HK-2 (cell line): ENCODE measurements at regions not wholly inside any gene's neighbourhood (a gene's known extent, or its start where the extent isn't known, plus 50 kb on each side); places are given as distances from the start of the nearest gene placed in this dataset.

Source experiments
- DNase-seq: peaks from one replicate; pipeline ENCODE4 v3.0.0-alpha.2; 2018; ENCODE audit not compliant: unreplicated experiment

DNA sequence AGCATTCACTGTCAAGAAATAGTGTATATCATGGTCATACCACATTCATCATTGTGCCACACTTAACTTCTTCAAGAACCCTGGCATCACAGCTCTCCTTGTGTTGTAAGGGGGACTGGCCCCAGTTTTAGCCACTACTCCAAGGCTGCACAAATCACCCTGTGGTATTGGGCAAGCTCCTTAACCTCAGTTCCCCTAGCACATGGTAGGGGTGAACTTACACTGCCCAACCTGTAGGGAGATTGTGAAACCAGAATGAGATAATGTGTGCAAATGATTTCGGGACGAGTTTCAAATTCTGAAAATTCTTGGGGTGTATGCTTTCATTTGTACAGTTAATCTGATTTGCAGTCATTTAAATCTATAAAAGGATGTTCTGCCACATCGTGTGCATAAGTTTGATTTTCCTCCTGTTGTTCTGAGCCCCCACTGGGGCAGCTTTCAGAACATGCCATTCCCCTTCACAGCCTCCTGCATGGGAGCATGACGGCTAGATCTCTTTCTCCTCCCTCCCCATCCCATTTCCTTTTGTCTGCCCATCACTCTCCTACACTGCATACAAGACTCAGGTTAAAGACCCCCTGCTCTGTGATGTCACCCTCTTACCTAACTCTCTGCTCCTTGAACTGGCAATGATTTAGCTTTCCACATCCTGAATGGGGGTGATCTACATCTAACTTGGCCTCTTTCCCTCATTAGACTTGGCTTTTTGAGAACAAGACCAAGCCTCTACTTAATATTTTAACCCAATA, 290.3 kb downstream of the CHRM3 start:
- DNase-seq, result no peak

GRCh38 chr1:239677362-239677761, 291.0 kb downstream of the CHRM3 start:
- no peak for DNase-seq

- DNase-seq, result no peak
These were observed 291.8 kb downstream of the CHRM3 start for GRCh38 chr1:239678181-239678580.

DNA sequence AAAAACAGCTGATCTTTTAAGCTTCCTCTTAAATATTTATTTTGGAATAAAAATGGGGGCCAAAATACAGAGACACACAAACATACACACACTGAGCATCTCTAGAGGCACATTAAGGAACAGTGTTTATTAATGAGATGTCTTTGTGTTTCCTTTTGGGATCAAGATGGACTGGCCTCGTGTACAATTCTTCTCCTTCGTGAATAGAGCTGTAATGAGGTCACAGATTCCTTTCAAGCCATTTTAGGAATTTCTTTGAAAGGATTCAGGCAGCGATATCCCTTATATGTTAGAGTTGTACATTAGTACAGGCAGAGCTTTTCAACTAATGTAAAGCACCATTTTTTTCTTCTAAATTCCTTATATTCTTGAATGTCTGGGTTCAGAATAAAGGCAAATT, 295.7 kb downstream of the CHRM3 start:
- DNase-seq, result no peak

DNA sequence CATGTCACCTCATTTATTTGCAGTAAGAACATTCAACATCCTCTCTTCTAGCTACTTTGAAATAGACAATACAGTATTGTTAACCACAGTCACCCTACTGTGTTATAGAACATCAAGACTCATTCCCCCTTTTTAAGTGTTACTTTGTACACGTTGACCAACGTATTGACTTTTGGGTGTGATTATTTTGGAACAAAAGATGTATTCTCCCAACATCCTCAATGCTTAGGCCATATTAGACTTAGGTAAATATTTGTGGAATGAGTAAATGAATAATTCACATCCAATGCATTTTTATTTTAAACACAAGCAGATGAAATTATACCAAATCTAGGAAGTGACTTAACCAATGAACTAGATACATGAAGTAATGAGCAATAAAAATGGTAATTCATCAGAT, 296.6 kb downstream of the CHRM3 start:
- no peak for DNase-seq

GRCh38 chr1:239686386-239686785, 300.0 kb downstream of the CHRM3 start:
- DNase-seq, result no peak

DNA sequence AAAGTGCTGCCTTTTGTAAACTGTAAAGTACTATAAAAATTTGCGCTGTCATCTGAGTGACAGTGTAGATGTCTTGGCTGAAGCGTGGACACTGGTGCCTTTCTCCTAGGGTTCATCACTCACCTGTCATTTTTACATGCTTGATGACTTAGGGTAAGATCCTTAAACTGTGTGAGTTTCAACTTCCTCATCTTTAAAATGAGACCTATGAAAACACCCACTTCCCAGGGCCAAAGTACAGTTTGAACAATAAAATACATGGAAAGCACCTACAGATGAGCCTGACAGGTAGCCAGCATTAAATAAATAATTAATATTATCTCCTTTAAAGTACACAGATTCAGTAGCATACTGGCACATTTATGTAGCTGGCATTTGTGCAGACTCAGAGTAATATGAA, 309.9 kb downstream of the CHRM3 start:
- no peak for DNase-seq

DNA sequence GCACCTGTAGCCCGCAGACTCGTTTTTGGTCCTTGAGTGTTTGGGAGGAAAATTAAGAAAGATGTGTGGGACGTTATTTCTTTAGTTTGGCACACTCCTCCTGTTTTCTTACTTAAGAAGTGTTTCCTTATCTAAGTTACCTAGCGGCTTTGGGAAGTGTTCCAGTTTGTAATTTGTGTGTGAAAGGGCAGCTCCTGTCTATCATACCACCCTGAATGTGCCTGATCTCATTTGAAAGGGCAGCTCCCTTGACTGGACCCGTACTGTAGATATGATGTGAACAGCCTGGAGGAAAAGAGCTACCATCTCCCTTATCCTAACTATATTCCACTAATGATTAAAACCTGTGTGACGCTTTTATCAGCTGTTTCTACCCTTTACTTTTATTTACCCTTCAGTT, 314.3 kb downstream of the CHRM3 start:
- no peak for DNase-seq

GRCh38 chr1:239703075-239703474, 316.7 kb downstream of the CHRM3 start:
- no peak for DNase-seq

DNA sequence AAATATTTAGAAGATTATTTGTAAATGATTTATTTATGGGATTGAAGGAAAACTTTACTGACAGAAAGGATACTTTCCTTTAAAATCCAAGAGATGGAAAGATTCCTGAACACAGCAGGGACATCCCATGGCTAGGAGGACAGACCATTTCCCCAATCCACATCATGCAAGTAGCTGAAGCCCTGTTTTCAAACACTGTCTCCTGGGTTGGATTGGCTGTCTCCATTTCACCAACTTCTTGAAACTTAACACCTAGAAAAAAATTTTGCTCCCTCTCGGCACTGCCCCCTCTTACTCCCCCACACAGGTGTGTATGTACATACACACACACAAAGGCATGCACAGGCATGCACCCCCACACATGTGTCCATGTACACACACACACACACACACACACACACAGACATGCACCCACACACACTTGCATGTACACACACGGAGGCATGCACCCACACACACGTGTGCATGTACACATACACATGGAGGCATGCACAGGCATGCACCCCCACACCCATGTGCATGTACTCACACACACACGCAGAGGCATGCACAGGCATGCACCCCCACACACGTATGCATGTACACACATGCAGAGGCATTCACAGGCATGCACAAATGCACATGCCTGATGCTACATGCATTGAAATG, 320.0 kb downstream of the CHRM3 start:
- no peak for DNase-seq

DNA sequence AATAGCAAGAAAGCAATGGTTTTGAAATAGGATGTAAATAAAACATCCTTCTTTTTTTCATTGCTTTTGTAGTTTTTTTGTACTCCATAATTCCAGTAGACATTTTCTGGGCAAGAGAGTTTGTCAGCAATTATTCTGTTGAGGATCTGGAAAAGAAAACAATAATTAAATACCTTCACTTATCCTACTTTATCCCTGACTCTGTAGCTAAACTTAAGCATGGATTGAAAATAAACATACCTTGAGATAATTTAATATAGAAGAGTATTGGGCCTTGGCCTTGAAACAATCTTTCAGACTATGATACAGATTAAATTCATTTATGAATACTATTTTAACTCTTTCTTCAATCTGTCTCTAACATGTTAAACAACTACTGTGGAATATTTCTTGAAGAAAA, 321.2 kb downstream of the CHRM3 start:
- no peak for DNase-seq

GRCh38 chr1:239708622-239709021, 322.3 kb downstream of the CHRM3 start:
- DNase-seq, result no peak

DNA sequence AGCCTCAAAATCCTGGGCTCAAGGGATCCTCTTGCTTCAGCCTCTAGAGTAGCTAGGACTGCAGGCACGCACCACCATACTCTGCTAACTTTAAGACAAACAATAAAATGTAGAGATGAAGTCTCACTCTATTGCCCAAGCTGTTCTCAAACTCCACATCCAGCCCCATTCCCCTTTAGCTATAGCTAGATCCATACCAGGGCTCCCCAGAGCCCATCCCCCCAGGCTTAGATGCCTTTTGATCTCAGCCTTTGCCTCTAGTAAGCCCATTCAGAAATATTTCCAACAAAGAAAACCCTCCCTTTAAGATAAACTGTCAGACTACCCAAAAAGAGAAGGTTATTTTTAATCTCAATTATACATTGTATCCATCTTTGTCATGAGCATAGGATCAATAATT, 325.4 kb downstream of the CHRM3 start:
- no peak for DNase-seq

DNA sequence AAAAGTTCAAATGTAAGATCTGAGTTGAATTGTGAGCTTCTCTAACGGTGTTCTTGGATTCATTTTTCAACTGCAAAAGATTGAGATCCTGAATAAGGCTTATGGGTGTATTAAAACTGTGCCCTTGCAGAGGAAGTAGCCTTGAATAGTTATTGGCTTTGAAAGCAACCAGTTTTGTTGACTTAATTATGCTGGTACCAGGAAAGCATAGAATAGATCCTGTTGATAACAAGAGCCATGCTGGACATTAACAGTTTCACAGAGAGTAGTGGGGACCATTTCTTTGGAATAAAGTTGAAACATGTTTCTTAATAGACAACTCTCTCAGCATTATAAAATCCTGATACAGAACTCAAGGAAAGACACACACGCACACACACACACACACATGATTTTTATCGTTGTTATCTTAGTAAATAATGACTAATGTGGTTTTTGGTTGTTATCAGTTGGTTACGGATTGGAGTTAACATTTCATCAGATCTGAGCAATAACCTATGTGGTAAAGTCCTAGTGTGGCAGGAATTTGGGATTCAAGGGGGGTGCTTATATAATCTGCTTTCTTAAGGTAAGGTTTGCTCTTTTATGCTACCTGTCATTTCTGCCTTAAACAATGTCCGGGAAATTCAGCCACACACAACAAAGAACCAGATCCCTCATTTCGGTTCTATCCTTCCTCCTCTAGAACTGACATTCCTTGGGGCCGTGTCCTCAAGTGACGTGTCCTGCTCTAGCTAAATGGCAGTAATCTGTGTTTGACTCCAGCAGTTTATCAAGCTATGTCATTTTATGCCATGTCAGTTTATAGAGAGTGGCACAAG, 330.9 kb downstream of the CHRM3 start:
- DNase-seq, result no peak

- no peak for DNase-seq
These were observed 331.5 kb downstream of the CHRM3 start for GRCh38 chr1:239717918-239718184.

DNA sequence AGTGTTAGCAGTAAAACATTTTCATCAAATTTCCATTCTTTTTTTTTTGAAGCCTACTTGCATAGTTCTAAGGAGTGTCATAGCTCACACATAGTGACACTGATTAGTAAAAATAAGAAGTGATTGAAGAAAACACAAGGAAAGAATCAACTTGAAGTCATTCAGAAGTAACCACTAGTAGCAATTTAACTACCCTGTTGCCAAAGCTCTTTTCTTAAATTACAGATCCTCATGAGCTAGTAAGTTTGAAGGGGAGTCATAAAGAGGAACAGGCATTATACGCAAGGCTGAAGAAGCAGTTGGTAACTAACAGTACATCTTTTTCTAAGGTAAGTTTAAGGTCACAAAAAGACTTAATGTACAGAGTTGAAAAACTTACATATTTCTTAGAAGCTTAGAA, 332.2 kb downstream of the CHRM3 start:
- no peak for DNase-seq

DNA sequence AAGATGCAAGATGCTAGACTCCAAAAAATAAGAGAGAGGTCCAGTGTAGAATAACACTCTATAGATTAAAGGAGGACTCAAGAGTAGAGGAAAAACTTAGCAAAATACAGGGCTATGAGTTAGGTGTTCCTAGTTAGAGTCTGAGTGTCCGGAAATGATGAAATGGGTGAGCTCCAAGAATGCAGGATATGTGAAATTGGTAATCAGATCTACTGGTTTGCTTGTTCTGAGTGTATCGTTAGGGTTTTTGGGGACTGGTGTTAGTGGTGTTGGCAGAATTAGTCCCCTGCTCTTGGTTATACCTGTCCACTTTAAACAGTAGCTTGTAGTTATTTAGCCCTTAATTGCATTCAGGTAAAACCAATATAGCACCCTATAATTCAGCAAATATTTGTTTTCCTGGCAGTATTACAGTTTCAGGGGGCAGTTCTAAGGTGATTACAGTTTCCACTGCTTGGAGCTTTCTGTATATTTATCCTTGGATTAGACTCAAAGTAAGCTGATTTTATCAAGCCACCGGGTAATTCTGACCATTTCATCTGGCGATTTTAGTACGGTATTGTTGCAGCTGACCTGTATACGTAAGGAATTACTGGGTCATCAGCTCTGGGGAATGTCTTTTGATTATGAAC, 332.7 kb downstream of the CHRM3 start:
- no peak for DNase-seq

DNA sequence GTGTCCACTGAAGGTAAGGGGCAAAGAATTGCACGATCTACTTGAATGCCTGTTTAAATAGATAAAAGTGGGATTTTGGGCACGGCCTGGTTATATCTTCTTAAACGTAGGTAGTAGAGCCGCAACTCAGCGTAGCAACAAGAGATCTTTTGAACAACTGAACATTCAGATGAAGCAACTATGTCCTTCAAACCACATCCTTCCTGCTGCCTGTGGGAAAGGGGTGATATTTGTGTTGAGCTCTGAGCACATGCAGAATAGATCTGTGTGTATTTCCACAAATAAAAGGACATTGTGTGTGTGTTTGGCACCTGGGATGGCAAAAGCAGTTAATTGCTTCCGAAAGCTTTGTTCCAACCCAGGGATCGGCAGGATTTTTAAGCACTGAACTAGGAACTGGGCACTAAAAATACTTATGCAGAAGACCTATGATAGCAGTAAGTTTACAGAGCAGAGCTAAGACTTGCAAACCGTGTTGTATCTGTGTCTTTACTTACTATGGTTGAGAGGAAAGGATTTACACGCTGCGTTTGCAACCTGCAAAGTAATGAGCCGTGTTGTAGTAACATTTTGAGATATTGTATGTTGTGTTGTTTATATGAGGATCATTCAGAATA, 333.4 kb downstream of the CHRM3 start:
- DNase-seq, result no peak

- no peak for DNase-seq
These were observed 335.7 kb downstream of the CHRM3 start for GRCh38 chr1:239722035-239722434.

- no peak for DNase-seq
These were observed 337.5 kb downstream of the CHRM3 start for GRCh38 chr1:239723776-239724367.

DNA sequence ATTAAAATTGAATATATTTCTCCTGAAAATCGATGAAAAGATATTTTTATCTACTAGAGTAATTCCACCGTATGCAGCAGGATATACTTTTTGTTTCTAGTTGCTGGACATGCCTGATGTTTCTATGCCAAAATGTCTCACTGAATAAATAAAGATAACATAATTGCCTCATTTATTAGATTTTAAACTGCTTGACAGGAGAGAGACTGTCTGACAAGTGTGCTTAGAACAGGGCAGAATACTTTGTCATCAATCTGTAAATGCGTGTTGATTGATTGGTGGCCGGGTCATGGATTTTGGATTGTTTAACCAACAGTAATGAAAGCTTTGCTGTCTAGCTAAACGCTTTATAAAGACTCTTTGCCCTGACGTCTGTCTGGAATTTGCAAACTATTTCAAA, 339.0 kb downstream of the CHRM3 start:
- DNase-seq, result no peak

DNA sequence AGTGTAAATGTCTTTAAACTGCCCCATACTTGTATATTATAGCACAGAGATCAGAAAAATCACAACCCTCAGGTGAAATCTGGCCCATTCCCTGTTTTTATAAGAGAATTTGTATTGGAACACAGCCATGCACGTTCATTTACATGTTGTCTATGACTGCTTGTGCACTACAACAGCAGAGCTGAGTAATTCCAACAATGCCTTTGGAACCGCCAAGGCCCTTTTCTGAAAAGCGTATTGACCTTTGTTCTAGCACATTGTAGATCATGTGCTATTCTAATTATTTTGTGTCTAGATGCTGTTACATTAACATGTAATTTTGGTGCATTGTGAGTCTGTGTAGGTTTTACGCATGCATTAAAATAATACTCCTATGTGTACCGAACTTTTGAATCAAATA, 339.6 kb downstream of the CHRM3 start:
- DNase-seq, result no peak
